Neutrophil (primary cell): ENCODE measurements at regions not wholly inside any gene's neighbourhood (a gene's known extent, or its start where the extent isn't known, plus 50 kb on each side); places are given as distances from the start of the nearest gene placed in this dataset.

Experiments
- H3K27ac ChIP-seq: fragments of 200-600 bp; sonication (generic); 2 replicates; pipeline ENCODE4 v1.5.1; 2016; ENCODE audit warnings: mild to moderate bottlenecking, moderate library complexity
- H3K27me3 ChIP-seq: fragments of 200-600 bp; sonication (generic); 2 replicates; pipeline ENCODE4 v1.6.0; 2016; ENCODE audit warnings: mild to moderate bottlenecking
- H3K36me3 ChIP-seq: fragments of 200-600 bp; sonication (generic); 2 replicates; pipeline ENCODE4 v1.5.1; 2017
- H3K4me1 ChIP-seq, 2 experiments: fragments of 200-600 bp in 1 of 2; sonication (generic) in 1 of 2; 1 replicate in 1 of 2; 2 replicates in 1 of 2; pipeline versions ENCODE4 v1.5.1 to v1.6.1; 2013 to 2016; ENCODE audit warnings: low read depth in 1 of 2, low read length in 1 of 2, mild to moderate bottlenecking in 1 of 2, moderate library complexity in 1 of 2; ENCODE audit not compliant: control insufficient read depth in 1 of 2, insufficient read depth in 1 of 2
- H3K4me3 ChIP-seq, 2 experiments: fragments of 200-600 bp in 1 of 2; sonication (generic) in 1 of 2; 1 replicate in 1 of 2; 2 replicates in 1 of 2; pipeline ENCODE4 v1.5.1; 2013 to 2016; ENCODE audit warnings: low read depth in 1 of 2, low read length in 1 of 2, mild to moderate bottlenecking in 1 of 2, moderate library complexity in 1 of 2
- H3K9me3 ChIP-seq: fragments of 200-600 bp; sonication (generic); 2 replicates; pipeline ENCODE4 v1.5.1; 2016
- CTCF ChIP-seq: fragments of 200-600 bp; sonication (generic); IDR thresholded peaks from 2 replicates; pipeline ENCODE4 v1.5.1; 2016; ENCODE audit warnings: antibody characterized with exemption

GRCh38 chr6:165872811-165873210 is 209.8 kb upstream of the PDE10A start:
- TF ChIP-seq CTCF = no peak
- no peaks in the 10 kb centered on the region for H3K9me3 ChIP-seq
- H3K27me3 ChIP-seq = peaks cover 33% of the 10 kb centered on the region
- no peaks in the 10 kb centered on the region for H3K36me3 ChIP-seq
- H3K4me3 ChIP-seq = no peak overlapping the region
- no peak overlapping the region for H3K27ac ChIP-seq
- no peaks in the 10 kb centered on the region for H3K4me1 ChIP-seq

GRCh38 chr6:165872311-165872710 is 209.3 kb upstream of the PDE10A start:
- Histone ChIP-seq H3K9me3 (no peaks in the 10 kb centered on the region), H3K36me3 (no peaks in the 10 kb centered on the region), H3K4me1 (no peaks in the 10 kb centered on the region), H3K4me3 (no peak overlapping the region), H3K27ac (no peak overlapping the region), H3K27me3 (peaks cover 33% of the 10 kb centered on the region)
- TF ChIP-seq CTCF = no peak

- Histone ChIP-seq H3K4me3 (no peak overlapping the region), H3K36me3 (no peaks in the 10 kb centered on the region), H3K4me1 (no peaks in the 10 kb centered on the region), H3K27me3 (peaks cover 28% of the 10 kb centered on the region), H3K27ac (no peak overlapping the region), H3K9me3 (no peaks in the 10 kb centered on the region)
- TF ChIP-seq CTCF = no peak
These were observed 208.5 kb upstream of the PDE10A start for GRCh38 chr6:165871571-165871970.

GRCh38 chr6:165869526-165869925 is 206.5 kb upstream of the PDE10A start:
- TF ChIP-seq CTCF = no peak
- H3K9me3 ChIP-seq = no peaks in the 10 kb centered on the region
- H3K27ac ChIP-seq = no peak overlapping the region
- no peaks in the 10 kb centered on the region for H3K36me3 ChIP-seq
- H3K4me3 ChIP-seq = no peak overlapping the region
- H3K4me1 ChIP-seq = no peaks in the 10 kb centered on the region
- peaks cover 16% of the 10 kb centered on the region for H3K27me3 ChIP-seq

- Histone ChIP-seq H3K27me3 (no peaks in the 10 kb centered on the region), H3K4me1 (no peaks in the 10 kb centered on the region), H3K27ac (no peak overlapping the region), H3K4me3 (no peak overlapping the region), H3K9me3 (no peaks in the 10 kb centered on the region), H3K36me3 (no peaks in the 10 kb centered on the region)
- TF ChIP-seq CTCF = no peak
These were observed 201.9 kb upstream of the PDE10A start for GRCh38 chr6:165864925-165865324.

- H3K27me3 ChIP-seq = peaks cover under 1% of the 10 kb centered on the region
- H3K4me1 ChIP-seq = no peaks in the 10 kb centered on the region
- TF ChIP-seq CTCF = no peak
- no peaks in the 10 kb centered on the region for H3K9me3 ChIP-seq
- H3K27ac ChIP-seq = no peak overlapping the region
- H3K36me3 ChIP-seq = no peaks in the 10 kb centered on the region
- no peak overlapping the region for H3K4me3 ChIP-seq
These were observed 201.2 kb upstream of the PDE10A start for GRCh38 chr6:165864218-165864617.
